ENCODE measurements at regions not wholly inside any gene's neighbourhood (a gene's known extent, or its start where the extent isn't known, plus 50 kb on each side); places are given as distances from the start of the nearest gene placed in this dataset.

GRCh38 chr20:9928281-9928737 is 89.4 kb upstream of the PAK5 start:
- Histone ChIP-seq H3K4me1 (no peaks in the 10 kb centered on the region), H3K9me3 (no peaks in the 10 kb centered on the region), H3K27ac (replicated peaks in 1 of 4) (no peak overlapping the region), H3K36me3 (no peaks in the 10 kb centered on the region), H3K4me3 (no peak overlapping the region), H3K27me3 (no peaks in the 10 kb centered on the region)
- 66% methylated on average over 5 of the region's 5 CpGs for WGBS
- no peak for DNase-seq (ENCODE audit: extremely low spot score)
- intact Hi-C loops (cut with DNase I) = no loop called here
- TF ChIP-seq EP300 (IDR thresholded peaks at IDR 0.05) = no peak
- TF ChIP-seq POLR2A (IDR thresholded peaks at IDR 0.05; ENCODE audit: low read depth) = no peak

DNA sequence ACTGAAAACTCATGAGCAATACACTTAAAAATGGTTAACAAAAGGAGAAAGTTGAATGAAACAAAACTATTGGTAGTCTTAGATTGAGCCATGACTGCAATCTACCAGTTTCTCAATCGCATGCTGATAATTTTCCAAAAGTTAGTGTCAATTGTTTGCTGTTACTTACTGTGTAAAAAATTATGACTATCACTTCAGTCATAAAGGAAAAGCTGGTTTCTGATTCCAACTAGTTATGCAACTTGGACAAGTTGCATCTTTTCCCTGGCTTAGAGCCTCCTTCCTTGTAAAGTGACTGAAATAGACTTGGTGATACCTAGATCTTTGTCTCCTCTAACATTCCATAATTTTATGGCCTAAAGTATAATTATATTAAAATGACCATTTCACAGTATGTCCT is 88.3 kb upstream of the PAK5 start:
- no peak for TF ChIP-seq EP300 (IDR thresholded peaks at IDR 0.05)
- TF ChIP-seq POLR2AphosphoS5 (IDR thresholded peaks at IDR 0.05) = no peak
- TF ChIP-seq POLR2A (IDR thresholded peaks at IDR 0.05; ENCODE audit: low read depth) = no peak
- TF ChIP-seq, protein P1, sequence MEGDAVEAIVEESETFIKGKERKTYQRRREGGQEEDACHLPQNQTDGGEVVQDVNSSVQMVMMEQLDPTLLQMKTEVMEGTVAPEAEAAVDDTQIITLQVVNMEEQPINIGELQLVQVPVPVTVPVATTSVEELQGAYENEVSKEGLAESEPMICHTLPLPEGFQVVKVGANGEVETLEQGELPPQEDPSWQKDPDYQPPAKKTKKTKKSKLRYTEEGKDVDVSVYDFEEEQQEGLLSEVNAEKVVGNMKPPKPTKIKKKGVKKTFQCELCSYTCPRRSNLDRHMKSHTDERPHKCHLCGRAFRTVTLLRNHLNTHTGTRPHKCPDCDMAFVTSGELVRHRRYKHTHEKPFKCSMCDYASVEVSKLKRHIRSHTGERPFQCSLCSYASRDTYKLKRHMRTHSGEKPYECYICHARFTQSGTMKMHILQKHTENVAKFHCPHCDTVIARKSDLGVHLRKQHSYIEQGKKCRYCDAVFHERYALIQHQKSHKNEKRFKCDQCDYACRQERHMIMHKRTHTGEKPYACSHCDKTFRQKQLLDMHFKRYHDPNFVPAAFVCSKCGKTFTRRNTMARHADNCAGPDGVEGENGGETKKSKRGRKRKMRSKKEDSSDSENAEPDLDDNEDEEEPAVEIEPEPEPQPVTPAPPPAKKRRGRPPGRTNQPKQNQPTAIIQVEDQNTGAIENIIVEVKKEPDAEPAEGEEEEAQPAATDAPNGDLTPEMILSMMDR (IDR thresholded peaks at IDR 0.05) = no peak

GRCh38 chr20:9926476-9926875 is 87.6 kb upstream of the PAK5 start:
- intact Hi-C loops (cut with DNase I) = no loop called here
- TF ChIP-seq POLR2A (IDR thresholded peaks at IDR 0.05; ENCODE audit: low read depth) (no peak), EP300 (IDR thresholded peaks at IDR 0.05) (no peak), POLR2AphosphoS5 (IDR thresholded peaks at IDR 0.05) (no peak)
- TF ChIP-seq, protein P1 (IDR thresholded peaks at IDR 0.05) = no peak
- no peaks in the 10 kb centered on the region for H3K27me3 ChIP-seq

More for the DNA sequence above, 88.3 kb upstream of the PAK5 start:
- H3K9me3 ChIP-seq = no peaks in the 10 kb centered on the region
- 65% methylated on average over 1 of the region's 1 CpG for WGBS
- DNase-seq (ENCODE audit: extremely low spot score) = no peak
- H3K36me3 ChIP-seq = no peaks in the 10 kb centered on the region
- H3K4me1 ChIP-seq = no peaks in the 10 kb centered on the region
- intact Hi-C loops (cut with DNase I) = no loop called here
- H3K27me3 ChIP-seq = no peaks in the 10 kb centered on the region
- H3K27ac ChIP-seq (replicated peaks in 1 of 4) = no peak overlapping the region
- H3K4me3 ChIP-seq = no peak overlapping the region

GRCh38 chr20:9926007-9926406 is 87.1 kb upstream of the PAK5 start:
- Histone ChIP-seq H3K4me1 (no peaks in the 10 kb centered on the region), H3K9me3 (no peaks in the 10 kb centered on the region), H3K27ac (replicated peaks in 1 of 4) (no peak overlapping the region), H3K27me3 (peaks cover 0 to 2% (median 0%) of the 10 kb centered on the region in 4 donors), H3K4me3 (no peak overlapping the region), H3K36me3 (no peaks in the 10 kb centered on the region)
- no peak for DNase-seq (ENCODE audit: extremely low spot score)
- 62% methylated on average over 1 of the region's 1 CpG for WGBS
- intact Hi-C loops (cut with DNase I) = no loop called here
- no peak for TF ChIP-seq EP300 (IDR thresholded peaks at IDR 0.05)
- no peak for TF ChIP-seq POLR2A (IDR thresholded peaks at IDR 0.05; ENCODE audit: low read depth)
- TF ChIP-seq, protein P1 (IDR thresholded peaks at IDR 0.05) = no peak
- no peak for TF ChIP-seq POLR2AphosphoS5 (IDR thresholded peaks at IDR 0.05)

More at GRCh38 chr20:9926476-9926875, 87.6 kb upstream of the PAK5 start:
- H3K4me1 ChIP-seq = no peaks in the 10 kb centered on the region
- no peaks in the 10 kb centered on the region for H3K36me3 ChIP-seq
- H3K4me3 ChIP-seq = no peak overlapping the region
- no peak for DNase-seq (ENCODE audit: extremely low spot score)
- no peak overlapping the region for H3K27ac ChIP-seq (replicated peaks in 1 of 4)
- H3K9me3 ChIP-seq = no peaks in the 10 kb centered on the region

DNA sequence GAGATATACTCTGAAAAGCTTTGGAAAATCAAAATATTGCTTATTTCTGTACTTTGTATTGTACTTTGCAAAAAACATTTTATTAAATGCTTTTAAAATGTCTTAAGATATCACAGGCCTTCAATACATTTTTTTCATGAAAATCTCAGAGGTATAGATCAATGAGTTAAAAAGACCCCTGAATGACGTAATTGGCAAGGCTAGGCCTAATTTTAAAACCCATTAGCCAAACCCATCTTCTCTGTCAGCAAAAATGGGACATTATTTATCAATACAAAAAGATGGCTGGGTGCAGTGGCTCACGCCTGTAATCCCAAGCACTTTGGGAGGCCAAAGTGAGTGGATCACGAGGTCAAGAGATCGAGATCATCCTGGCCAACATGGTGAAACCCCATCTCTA is 84.8 kb upstream of the PAK5 start:
- intact Hi-C loops (cut with DNase I) = no loop called here
- H3K4me1 ChIP-seq = no peaks in the 10 kb centered on the region
- H3K36me3 ChIP-seq = no peaks in the 10 kb centered on the region
- no peak for TF ChIP-seq POLR2AphosphoS5 (IDR thresholded peaks at IDR 0.05)
- no peak for TF ChIP-seq EP300 (IDR thresholded peaks at IDR 0.05)
- TF ChIP-seq, protein P1 (IDR thresholded peaks at IDR 0.05) = no peak
- no peak for TF ChIP-seq POLR2A (IDR thresholded peaks at IDR 0.05; ENCODE audit: low read depth)
- H3K27me3 ChIP-seq = peaks cover 0 to 3% (median 0%) of the 10 kb centered on the region in 4 donors
- no peaks in the 10 kb centered on the region for H3K9me3 ChIP-seq
- no peak overlapping the region for H3K4me3 ChIP-seq
- no peak for DNase-seq (ENCODE audit: extremely low spot score)
- H3K27ac ChIP-seq (replicated peaks in 1 of 4) = no peak overlapping the region
- 84% methylated on average over 4 of the region's 4 CpGs for WGBS

All from esophagus muscularis mucosa (tissue), 4 donors.